Tibial nerve (tissue), 3 donors: ENCODE measurements at regions not wholly inside any gene's neighbourhood (a gene's known extent, or its start where the extent isn't known, plus 50 kb on each side); places are given as distances from the start of the nearest gene placed in this dataset.

Source experiments
- CTCF ChIP-seq, 5 experiments: fragments of 200-600 bp in 3 of 5; fragments of 450-650 bp in 2 of 5; sonication (generic) in 3 of 5; IDR thresholded peaks; one replicate each; pipeline ENCODE4 v1.5.1; 2016 to 2019; ENCODE audit warnings: antibody characterized with exemption in 5 of 5, mild to moderate bottlenecking in 3 of 5, moderate library complexity in 2 of 5
- POLR2A ChIP-seq, 2 donors: fragments of 450-650 bp; IDR thresholded peaks; one replicate each; pipeline ENCODE4 v1.6.1; 2017; ENCODE audit warnings: antibody characterized with exemption in 2 of 2, mild to moderate bottlenecking in 2 of 2, moderate library complexity in 2 of 2

GRCh38 chr2:126482582-126483464, 173.1 kb upstream of the GYPC start:
- no peak for TF ChIP-seq CTCF (IDR thresholded peaks at IDR 0.05)
- TF ChIP-seq POLR2A (IDR thresholded peaks at IDR 0.05) = no peak
